ENCODE measurements at regions not wholly inside any gene's neighbourhood (a gene's known extent, or its start where the extent isn't known, plus 50 kb on each side); places are given as distances from the start of the nearest gene placed in this dataset.

DNA sequence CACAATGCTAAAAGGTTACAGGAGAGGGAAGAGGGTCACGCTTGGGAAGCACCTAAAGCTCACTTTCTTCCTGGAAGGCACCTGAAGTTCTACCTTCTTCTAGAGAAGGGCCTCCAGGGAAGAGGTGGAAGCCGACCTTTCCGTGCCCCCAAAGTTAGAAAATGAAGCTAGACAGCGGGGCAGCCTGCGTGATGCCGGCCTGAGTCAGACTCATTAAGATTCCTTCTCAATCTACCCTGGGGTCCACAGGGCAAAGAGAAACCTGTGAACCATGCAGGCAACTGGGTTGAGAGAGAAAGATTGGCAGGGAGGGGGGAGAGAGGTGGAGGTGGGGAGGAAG, 54.8 kb upstream of the CCDC167 start:
- TF ChIP-seq EZH2phosphoT487 (IDR thresholded peaks at IDR 0.05; ENCODE audit: borderline replicate concordance, low read depth, low read length), result no peak
- TF ChIP-seq, protein P1, sequence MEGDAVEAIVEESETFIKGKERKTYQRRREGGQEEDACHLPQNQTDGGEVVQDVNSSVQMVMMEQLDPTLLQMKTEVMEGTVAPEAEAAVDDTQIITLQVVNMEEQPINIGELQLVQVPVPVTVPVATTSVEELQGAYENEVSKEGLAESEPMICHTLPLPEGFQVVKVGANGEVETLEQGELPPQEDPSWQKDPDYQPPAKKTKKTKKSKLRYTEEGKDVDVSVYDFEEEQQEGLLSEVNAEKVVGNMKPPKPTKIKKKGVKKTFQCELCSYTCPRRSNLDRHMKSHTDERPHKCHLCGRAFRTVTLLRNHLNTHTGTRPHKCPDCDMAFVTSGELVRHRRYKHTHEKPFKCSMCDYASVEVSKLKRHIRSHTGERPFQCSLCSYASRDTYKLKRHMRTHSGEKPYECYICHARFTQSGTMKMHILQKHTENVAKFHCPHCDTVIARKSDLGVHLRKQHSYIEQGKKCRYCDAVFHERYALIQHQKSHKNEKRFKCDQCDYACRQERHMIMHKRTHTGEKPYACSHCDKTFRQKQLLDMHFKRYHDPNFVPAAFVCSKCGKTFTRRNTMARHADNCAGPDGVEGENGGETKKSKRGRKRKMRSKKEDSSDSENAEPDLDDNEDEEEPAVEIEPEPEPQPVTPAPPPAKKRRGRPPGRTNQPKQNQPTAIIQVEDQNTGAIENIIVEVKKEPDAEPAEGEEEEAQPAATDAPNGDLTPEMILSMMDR (conservative IDR thresholded peaks at IDR 0.05; ENCODE audit: low read length), result no peak

Data from OCI-LY7 (cell line).